Gastrocnemius medialis (tissue), 4 donors: ENCODE measurements at regions not wholly inside any gene's neighbourhood (a gene's known extent, or its start where the extent isn't known, plus 50 kb on each side); places are given as distances from the start of the nearest gene placed in this dataset.

Experiments used
- ATAC-seq, 2 donors: fragments of 150-250 bp; one replicate each; pipeline ENCODE4 v1.9.1; 2016
- DNase-seq, 2 donors: peaks; one replicate each; pipeline ENCODE4 v3.0.0-alpha.2; 2019
- H3K27ac ChIP-seq, 4 donors: fragments of 200-600 bp; sonication (generic); 1 replicate in 1 of 4; 2 replicates in 3 of 4; pipeline ENCODE4 v1.5.1; 2016 to 2018; ENCODE audit warnings: mild to moderate bottlenecking in 2 of 4, moderate library complexity in 1 of 4
- H3K27me3 ChIP-seq, 3 donors: fragments of 200-600 bp; sonication (generic) in 2 of 3; 1 replicate in 1 of 3; 2 replicates in 2 of 3; pipeline versions ENCODE4 v1.5.1 to v1.6.0; 2016 to 2019; ENCODE audit warnings: mild to moderate bottlenecking in 1 of 3, moderate library complexity in 1 of 3
- H3K36me3 ChIP-seq, 2 donors: fragments of 200-600 bp; sonication (generic) in 1 of 2; one replicate each; pipeline ENCODE4 v1.5.1; 2017 to 2018
- H3K4me1 ChIP-seq, 2 donors: fragments of 200-600 bp; sonication (generic) in 1 of 2; one replicate each; pipeline ENCODE4 v1.5.1; 2016 to 2017; ENCODE audit warnings: mild to moderate bottlenecking in 2 of 2
- H3K4me3 ChIP-seq, 4 donors: fragments of 200-600 bp; sonication (generic) in 3 of 4; 1 replicate in 1 of 4; 2 replicates in 3 of 4; pipeline ENCODE4 v1.5.1; 2016 to 2019; ENCODE audit warnings: mild to moderate bottlenecking in 2 of 4
- H3K9me3 ChIP-seq, 3 donors: fragments of 200-600 bp; sonication (generic) in 2 of 3; 1 replicate in 1 of 3; 2 replicates in 2 of 3; pipeline ENCODE4 v1.5.1; 2016 to 2019
- CTCF ChIP-seq, 5 experiments: fragments of 450-650 bp in 3 of 5; fragments of 200-600 bp in 2 of 5; sonication (generic) in 2 of 5; IDR thresholded peaks in 4 of 5; conservative IDR thresholded peaks in 1 of 5; 1 replicate in 4 of 5; 2 replicates in 1 of 5; pipeline ENCODE4 v1.5.1; 2016 to 2019; ENCODE audit warnings: antibody characterized with exemption in 5 of 5, mild to moderate bottlenecking in 3 of 5, moderate library complexity in 3 of 5
- POLR2A ChIP-seq, 2 donors: fragments of 450-650 bp; IDR thresholded peaks; one replicate each; pipeline ENCODE4 v1.6.1; 2017; ENCODE audit warnings: antibody characterized with exemption in 2 of 2, mild to moderate bottlenecking in 2 of 2, moderate library complexity in 2 of 2
- in situ Hi-C, 4 donors: fragments of 200-750 bp; cut with MboI; loops; one replicate each; pipeline versions ENCODE4 v1.15.0 to v1.8.0; 2017; ENCODE audit warnings: low sequenced_read_pairs in 4 of 4
- intact Hi-C: fragments of 100-400 bp; cut with DNase I; formaldehyde crosslinking; loops from one replicate; pipeline ENCODE4 v1.15.1; 2023; ENCODE audit warnings: low total_unique reads

DNA sequence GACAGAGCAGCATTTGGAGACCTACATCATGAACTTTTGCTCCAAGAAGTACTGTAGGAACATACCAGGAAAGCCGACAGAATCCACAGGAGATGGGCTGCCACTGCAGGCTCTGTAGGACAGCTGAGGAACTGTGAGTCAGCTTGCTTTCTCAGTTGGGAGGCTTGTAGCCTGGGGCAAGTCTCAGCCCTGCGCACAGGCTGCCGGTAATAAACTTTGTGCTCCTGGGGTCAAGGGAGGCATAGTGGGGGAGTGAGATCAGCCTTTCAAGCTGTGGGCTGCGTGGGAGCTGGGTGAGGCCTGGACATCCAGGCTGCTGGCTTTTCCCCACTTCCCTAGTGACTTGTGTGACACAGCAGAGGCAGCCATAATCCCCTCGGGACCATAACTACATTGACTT is 718.0 kb upstream of the CDH10 start:
- no peak overlapping the region for H3K4me3 ChIP-seq
- TF ChIP-seq POLR2A (IDR thresholded peaks at IDR 0.05), result no peak
- no peak for TF ChIP-seq CTCF (IDR thresholded peaks at IDR 0.05 in 4 of 5, conservative IDR thresholded peaks at IDR 0.05 in 1 of 5)
- intact Hi-C loops (no loop called here), in situ Hi-C loops (no loop called here)
- ATAC-seq (no peak), DNase-seq (no peak)
- H3K36me3 ChIP-seq, result no peaks in the 10 kb centered on the region
- H3K27ac ChIP-seq, result no peak overlapping the region
- H3K4me1 ChIP-seq, result no peaks in the 10 kb centered on the region
- no peaks in the 10 kb centered on the region for H3K9me3 ChIP-seq
- no peaks in the 10 kb centered on the region for H3K27me3 ChIP-seq

DNA sequence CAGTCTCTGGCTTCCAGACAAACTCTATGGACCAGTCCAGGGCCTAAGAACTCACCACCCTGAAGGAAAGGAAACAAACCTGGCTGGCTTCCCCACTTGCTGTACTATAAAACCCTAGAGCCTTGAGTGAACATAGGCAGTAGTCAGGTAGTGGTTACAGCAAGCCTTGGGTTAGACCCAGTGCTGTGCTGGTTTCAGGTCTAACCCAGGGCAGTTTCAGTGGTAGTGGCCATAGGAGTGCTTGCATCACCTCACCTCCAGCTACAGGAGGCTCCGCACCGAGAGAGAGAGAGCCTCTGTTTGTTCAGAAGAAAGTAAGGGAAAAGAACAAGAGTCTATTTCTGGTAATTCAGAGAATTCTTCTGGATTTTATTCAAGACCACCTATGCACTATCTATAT is 714.1 kb upstream of the CDH10 start:
- intact Hi-C loops (no loop called here), in situ Hi-C loops (no loop called here)
- Histone ChIP-seq H3K36me3 (no peaks in the 10 kb centered on the region), H3K27ac (no peak overlapping the region), H3K4me1 (no peaks in the 10 kb centered on the region), H3K9me3 (no peaks in the 10 kb centered on the region), H3K27me3 (no peaks in the 10 kb centered on the region), H3K4me3 (no peak overlapping the region)
- no peak for TF ChIP-seq POLR2A (IDR thresholded peaks at IDR 0.05)
- TF ChIP-seq CTCF (IDR thresholded peaks at IDR 0.05 in 4 of 5, conservative IDR thresholded peaks at IDR 0.05 in 1 of 5), result no peak
- DNase-seq (no peak), ATAC-seq (no peak)

GRCh38 chr5:25357605-25358004 is 712.8 kb upstream of the CDH10 start:
- no peak for ATAC-seq
- Histone ChIP-seq H3K9me3 (no peaks in the 10 kb centered on the region), H3K36me3 (no peaks in the 10 kb centered on the region), H3K4me1 (no peaks in the 10 kb centered on the region), H3K4me3 (no peak overlapping the region), H3K27me3 (no peaks in the 10 kb centered on the region), H3K27ac (no peak overlapping the region)
- in situ Hi-C loops, result no loop called here
- no peak for DNase-seq
- intact Hi-C loops, result no loop called here
- TF ChIP-seq CTCF (IDR thresholded peaks at IDR 0.05 in 4 of 5, conservative IDR thresholded peaks at IDR 0.05 in 1 of 5) (no peak), POLR2A (IDR thresholded peaks at IDR 0.05) (no peak)

DNA sequence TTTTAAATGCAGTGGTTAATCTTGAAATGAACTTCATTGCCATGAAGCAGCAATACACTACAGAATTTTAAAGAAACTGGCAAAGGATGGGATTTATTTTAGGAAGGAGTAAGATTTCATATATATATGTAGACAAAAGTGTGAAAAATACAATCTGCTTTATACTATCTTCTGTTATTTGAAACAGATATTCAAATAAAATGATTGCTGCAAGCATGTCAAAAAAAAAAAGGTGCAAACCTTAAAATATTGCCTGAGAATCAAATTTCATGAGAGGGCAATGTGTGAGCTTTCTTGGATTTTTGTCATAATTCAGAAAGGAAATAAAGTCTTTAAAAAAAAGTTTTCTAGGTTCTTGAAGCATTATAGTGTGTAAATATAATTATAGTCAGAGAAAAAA is 705.0 kb upstream of the CDH10 start:
- Histone ChIP-seq H3K9me3 (no peaks in the 10 kb centered on the region), H3K4me3 (no peak overlapping the region), H3K27ac (no peak overlapping the region), H3K36me3 (no peaks in the 10 kb centered on the region), H3K27me3 (no peaks in the 10 kb centered on the region), H3K4me1 (no peaks in the 10 kb centered on the region)
- intact Hi-C loops, result no loop called here
- in situ Hi-C loops, result no loop called here
- DNase-seq, result no peak
- no peak for ATAC-seq
- TF ChIP-seq CTCF (IDR thresholded peaks at IDR 0.05 in 4 of 5, conservative IDR thresholded peaks at IDR 0.05 in 1 of 5) (no peak), POLR2A (IDR thresholded peaks at IDR 0.05) (no peak)

DNA sequence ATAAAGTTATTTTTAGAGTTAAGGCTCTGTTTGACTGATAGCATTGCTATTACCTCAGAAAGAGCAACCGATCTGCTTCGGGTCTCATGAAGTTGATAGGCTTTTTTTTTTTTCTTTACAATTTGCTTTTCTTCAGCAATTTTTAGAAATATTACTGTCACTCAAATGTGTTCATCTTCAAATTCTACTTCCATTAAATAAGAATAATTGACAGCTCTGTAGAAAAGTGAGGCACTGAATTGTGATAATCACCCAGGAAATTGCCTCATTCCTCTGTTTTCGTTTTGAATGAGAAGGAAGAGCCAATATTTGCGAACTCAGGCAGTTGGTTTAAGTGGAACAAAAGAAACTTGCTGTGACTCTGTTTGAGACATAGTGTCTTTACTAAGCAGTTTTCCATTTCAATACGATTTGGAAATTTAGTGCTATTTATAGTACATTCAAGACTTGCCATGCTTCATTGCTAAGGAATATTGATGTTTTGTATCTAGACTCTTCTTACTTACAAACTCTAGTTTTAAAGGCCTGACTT is 700.5 kb upstream of the CDH10 start:
- Histone ChIP-seq H3K4me3 (no peak overlapping the region), H3K4me1 (no peaks in the 10 kb centered on the region), H3K36me3 (no peaks in the 10 kb centered on the region), H3K9me3 (no peaks in the 10 kb centered on the region), H3K27me3 (no peaks in the 10 kb centered on the region), H3K27ac (no peak overlapping the region)
- intact Hi-C loops, result no loop called here
- in situ Hi-C loops, result no loop called here
- DNase-seq (no peak), ATAC-seq (no peak)
- TF ChIP-seq POLR2A (IDR thresholded peaks at IDR 0.05) (no peak), CTCF (IDR thresholded peaks at IDR 0.05 in 4 of 5, conservative IDR thresholded peaks at IDR 0.05 in 1 of 5) (no peak)
